ENCODE measurements at regions not wholly inside any gene's neighbourhood (a gene's known extent, or its start where the extent isn't known, plus 50 kb on each side); places are given as distances from the start of the nearest gene placed in this dataset.

DNA sequence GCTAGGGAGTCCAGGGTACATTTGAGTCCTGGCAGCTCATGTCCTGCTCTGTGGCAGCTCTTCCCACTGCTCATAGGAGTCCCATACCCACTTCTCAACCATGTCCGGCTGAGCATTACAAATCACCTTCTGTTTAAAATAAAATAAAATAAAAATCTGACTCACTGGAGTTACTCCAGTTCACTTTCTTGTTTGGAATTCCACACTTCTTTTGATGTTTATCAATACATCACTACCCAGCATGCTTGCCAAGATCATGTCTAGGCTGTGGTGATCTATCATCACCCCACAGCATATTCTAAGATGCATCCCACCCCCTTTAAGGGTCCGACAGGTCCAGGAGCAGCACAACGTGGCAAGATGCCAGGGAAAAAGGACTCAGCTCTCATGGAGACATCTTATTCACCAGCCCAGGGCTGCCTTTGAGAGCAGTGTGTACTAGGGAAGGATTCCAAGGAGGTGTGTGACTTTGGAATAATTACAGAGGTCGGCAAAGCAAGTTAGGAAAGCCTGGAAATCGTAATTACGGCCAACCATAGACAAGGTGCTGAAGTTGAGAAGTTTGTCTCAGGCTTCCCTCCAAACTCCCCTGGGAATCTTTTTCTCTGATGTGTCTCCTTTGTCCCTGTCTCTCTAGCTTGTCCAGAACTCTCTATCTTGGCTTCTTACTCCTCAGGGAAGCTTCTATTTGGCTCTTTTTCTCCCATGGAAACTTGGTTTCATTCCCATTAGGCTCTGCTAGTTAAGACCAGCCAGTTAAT lies 111.4 kb upstream of the SLC1A3 start:
- H3K4me3 ChIP-seq (replicated peaks in 1 of 2; ENCODE audit: low read depth in 1 of 2, low read length in 2 of 2): no peak overlapping the region
- DNase-seq (ENCODE audit: low read depth, low spot score) (no peak), ATAC-seq (no peak)
- H3K79me2 ChIP-seq (ENCODE audit: insufficient read depth, low read length): no peaks in the 10 kb centered on the region
- BruUV-seq (replicated peaks): no TSS peak
- no peaks in the 10 kb centered on the region for H3K36me3 ChIP-seq (ENCODE audit: control insufficient read depth in 1 of 2, insufficient read depth in 2 of 2, low read length in 2 of 2)
- H3K9ac ChIP-seq (ENCODE audit: low read length): no peak overlapping the region
- CTCF ChIA-PET: interaction anchor here (1.7 kb wide), 1 partner anchor 195 kb away, joined by 5 read pairs; no protein-coding TSS in a partner anchor
- no peaks in the 10 kb centered on the region for H3K27me3 ChIP-seq (ENCODE audit: insufficient read depth, low read length)
- no peaks in the 10 kb centered on the region for H3K9me3 ChIP-seq (ENCODE audit: control insufficient read depth in 1 of 2, insufficient read depth in 1 of 2, low read depth in 1 of 2, low read length in 2 of 2)
- POLR2A ChIA-PET: no interaction called here
- H3K9me2 ChIP-seq (ENCODE audit: insufficient read depth): no peaks in the 10 kb centered on the region
- RAD21 ChIA-PET (ENCODE audit: low non-redundant PET in 1 of 2, low total read pairs in 2 of 2, uncharacterized antibody in 2 of 2, unreplicated experiment in 2 of 2): no interaction called here
- intact Hi-C loops (cut with micrococcal nuclease): loop anchor here (5.0 to 10.0 kb wide), 2 partner anchors 68 to 210 kb away; no protein-coding TSS in a partner anchor
- no peaks in the 10 kb centered on the region for H4K20me1 ChIP-seq (ENCODE audit: insufficient read depth)
- H3K4me2 ChIP-seq (ENCODE audit: low read length): peak overlapping the region; percentile 10; the same call in 1 of the 2 replicates
- no peak overlapping the region for H3K27ac ChIP-seq (ENCODE audit: low read depth, low read length)
- TF ChIP-seq, protein P1, sequence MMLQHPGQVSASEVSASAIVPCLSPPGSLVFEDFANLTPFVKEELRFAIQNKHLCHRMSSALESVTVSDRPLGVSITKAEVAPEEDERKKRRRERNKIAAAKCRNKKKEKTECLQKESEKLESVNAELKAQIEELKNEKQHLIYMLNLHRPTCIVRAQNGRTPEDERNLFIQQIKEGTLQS (IDR thresholded peaks at IDR 0.05): no peak
- no peak for TF ChIP-seq FOSL1 (IDR thresholded peaks at IDR 0.05; ENCODE audit: low read depth)
- no peak for TF ChIP-seq RAD21 (IDR thresholded peaks at IDR 0.05; ENCODE audit: low read depth)
- TF ChIP-seq CBX3 (IDR thresholded peaks at IDR 0.05; ENCODE audit: low read depth): no peak
- no peak for TF ChIP-seq POLR2A (IDR thresholded peaks at IDR 0.05; ENCODE audit: borderline replicate concordance, extremely low read depth, insufficient read depth, insufficient read length)
- TF ChIP-seq EZH2 (IDR thresholded peaks at IDR 0.05): no peak
- no peak for TF ChIP-seq ZFX (IDR thresholded peaks at IDR 0.05)
- no peak for TF ChIP-seq ZNF274 (IDR thresholded peaks at IDR 0.05; ENCODE audit: low read depth, low read length)
- no peak for TF ChIP-seq POLR2AphosphoS5 (IDR thresholded peaks at IDR 0.05; ENCODE audit: low read depth, low read length)
- no peak for TF ChIP-seq SIN3A (IDR thresholded peaks at IDR 0.05; ENCODE audit: low read depth)
- TF ChIP-seq EZH2phosphoT487 (IDR thresholded peaks at IDR 0.05; ENCODE audit: borderline replicate concordance): no peak
- TF ChIP-seq JUND (IDR thresholded peaks at IDR 0.05): no peak
- TF ChIP-seq ELF1 (IDR thresholded peaks at IDR 0.05; ENCODE audit: borderline replicate concordance, low read depth): no peak
- TF ChIP-seq SRF (IDR thresholded peaks at IDR 0.05; ENCODE audit: low read depth): no peak
- no peak for TF ChIP-seq EGR1 (IDR thresholded peaks at IDR 0.05; ENCODE audit: low read depth)
- TF ChIP-seq, protein P2, sequence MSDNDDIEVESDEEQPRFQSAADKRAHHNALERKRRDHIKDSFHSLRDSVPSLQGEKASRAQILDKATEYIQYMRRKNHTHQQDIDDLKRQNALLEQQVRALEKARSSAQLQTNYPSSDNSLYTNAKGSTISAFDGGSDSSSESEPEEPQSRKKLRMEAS (IDR thresholded peaks at IDR 0.05): no peak
- no peak overlapping the region for H2AFZ ChIP-seq (ENCODE audit: low read depth, low read length, poor library complexity, severe bottlenecking)
- peaks cover 0 to 10% of the 10 kb centered on the region in 2 experiments; a peak in 2 of 4 replicates for H3K4me1 ChIP-seq (ENCODE audit: control insufficient read depth in 1 of 2, insufficient read depth in 2 of 2, low read length in 2 of 2)

Measured in HCT116 (cell line).